Hepatocyte (in vitro differentiated cells): ENCODE measurements at regions not wholly inside any gene's neighbourhood (a gene's known extent, or its start where the extent isn't known, plus 50 kb on each side); places are given as distances from the start of the nearest gene placed in this dataset.

Source experiments
- CTCF ChIP-seq: fragments of 200-600 bp; sonication (generic); IDR thresholded peaks from 2 replicates; pipeline ENCODE4 v1.5.1; 2016; ENCODE audit warnings: antibody characterized with exemption, mild to moderate bottlenecking; ENCODE audit not compliant: poor library complexity
- EZH2phosphoT487 ChIP-seq: fragments of 200-600 bp; sonication (generic); IDR thresholded peaks from one replicate; pipeline ENCODE4 v1.6.1; 2018; ENCODE audit warnings: antibody characterized with exemption, mild to moderate bottlenecking, low read depth, moderate library complexity; ENCODE audit not compliant: unreplicated experiment, severe bottlenecking

GRCh38 chr7:81869670-81870069, 99.8 kb upstream of the HGF start:
- TF ChIP-seq CTCF (no peak), EZH2phosphoT487 (no peak)
